ENCODE measurements at regions not wholly inside any gene's neighbourhood (a gene's known extent, or its start where the extent isn't known, plus 50 kb on each side); places are given as distances from the start of the nearest gene placed in this dataset.
A peak's percentile ranks its signal among the peaks of the same experiment; 100 is the strongest.
"Not testable (repeated sequence)": the region's sequence is repeated elsewhere in the genome, so short reads cannot be mapped to it uniquely, and the experiment has no call there.

- H3K9ac ChIP-seq (ENCODE audit: extremely low read depth, insufficient read length, low read length); H4K20me1 ChIP-seq (ENCODE audit: control insufficient read depth, insufficient read depth, insufficient read length); H2BK15ac ChIP-seq (ENCODE audit: low read depth, low read length); H3T11ph ChIP-seq (ENCODE audit: low read length); H4K8ac ChIP-seq (replicated peaks; ENCODE audit: insufficient read length, low read depth, low read length); H3K56ac ChIP-seq (ENCODE audit: insufficient read length, low read depth, low read length); H3K23me2 ChIP-seq (ENCODE audit: insufficient read length, low read depth, low read length, poor library complexity, severe bottlenecking); H2BK12ac ChIP-seq (ENCODE audit: insufficient read length, low read depth, low read length); H2BK5ac ChIP-seq (ENCODE audit: insufficient read length, low read length); H3K4me1 ChIP-seq (ENCODE audit: insufficient read depth, low read length); H2BK20ac ChIP-seq (ENCODE audit: low read depth, low read length, poor library complexity, severe bottlenecking); H3K27ac Mint-ChIP-seq; H3K4me2 ChIP-seq (ENCODE audit: insufficient read depth, insufficient read length, low read length); H3K27ac ChIP-seq (ENCODE audit: insufficient read length, low read depth, low read length); H3K23ac ChIP-seq (ENCODE audit: insufficient read length, low read depth, low read length); H3K27me3 ChIP-seq (ENCODE audit: insufficient read depth, low read length); H3K79me1 ChIP-seq (ENCODE audit: insufficient read depth, low read depth, low read length, poor library complexity, severe bottlenecking); H3K79me2 ChIP-seq (ENCODE audit: insufficient read depth, low read length); H3K4ac ChIP-seq (ENCODE audit: low read depth, low read length); H4K5ac ChIP-seq (ENCODE audit: insufficient read length, low read depth, low read length); H3K18ac ChIP-seq (ENCODE audit: insufficient read length, low read depth, low read length); H4K91ac ChIP-seq (ENCODE audit: insufficient read length, low read depth, low read length); H2AK5ac ChIP-seq (ENCODE audit: insufficient read length, low read length); H2AFZ ChIP-seq (ENCODE audit: low read length); H3K14ac ChIP-seq (ENCODE audit: insufficient read depth, low read length); H3K4me3 Mint-ChIP-seq; H3K9me3 ChIP-seq (ENCODE audit: control insufficient read depth, low read depth, low read length); H2BK120ac ChIP-seq (ENCODE audit: low read depth, low read length, poor library complexity, severe bottlenecking); H3K27me3 Mint-ChIP-seq (ENCODE audit: low read depth): not testable (repeated sequence)
- no CpG with 5 or more reads among the region's 1 CpG for WGBS (ENCODE audit: extremely low coverage, insufficient read length, low lambda C conversion rate)
- Mint-ChIP-seq H3K36me3 (ENCODE audit: insufficient read depth in 1 of 3, low read depth in 3 of 3) (peaks cover 15 to 27% (median 16%) of the 10 kb centered on the region in 3 experiments), H3K9me3 (peaks cover 25 to 30% of the 10 kb centered on the region in 2 experiments), H3K4me1 (peaks cover 13 to 20% of the 10 kb centered on the region in 2 experiments)
- peak; percentile 57 for TF ChIP-seq CTCF (conservative IDR thresholded peaks at IDR 0.05)
- DNase-seq = peak; percentile 57
Measured at GRCh38 chr6:60572607-60573006, 1713.4 kb downstream of the KHDRBS2 start.
